MM.1S (cell line): ENCODE measurements at regions not wholly inside any gene's neighbourhood (a gene's known extent, or its start where the extent isn't known, plus 50 kb on each side); places are given as distances from the start of the nearest gene placed in this dataset.

Experiments used
- EZH2 ChIP-seq: fragments of 300-600 bp; sonication (generic); optimal IDR thresholded peaks from 2 replicates; pipeline ENCODE3; 2017; ENCODE audit warnings: low read depth, mild to moderate bottlenecking, antibody characterized with exemption, low read length, mixed read lengths
- EZH2phosphoT487 ChIP-seq: fragments of 300-600 bp; sonication (generic); IDR thresholded peaks from 2 replicates; pipeline ENCODE4 v1.6.1; 2018; ENCODE audit warnings: antibody characterized with exemption, low read length

GRCh38 chr3:140883428-140884040, 58.1 kb upstream of the SLC25A36 start:
- TF ChIP-seq EZH2 (no peak), EZH2phosphoT487 (no peak)
